ENCODE measurements at regions not wholly inside any gene's neighbourhood (a gene's known extent, or its start where the extent isn't known, plus 50 kb on each side); places are given as distances from the start of the nearest gene placed in this dataset.
A peak's percentile ranks its signal among the peaks of the same experiment; 100 is the strongest.

DNA sequence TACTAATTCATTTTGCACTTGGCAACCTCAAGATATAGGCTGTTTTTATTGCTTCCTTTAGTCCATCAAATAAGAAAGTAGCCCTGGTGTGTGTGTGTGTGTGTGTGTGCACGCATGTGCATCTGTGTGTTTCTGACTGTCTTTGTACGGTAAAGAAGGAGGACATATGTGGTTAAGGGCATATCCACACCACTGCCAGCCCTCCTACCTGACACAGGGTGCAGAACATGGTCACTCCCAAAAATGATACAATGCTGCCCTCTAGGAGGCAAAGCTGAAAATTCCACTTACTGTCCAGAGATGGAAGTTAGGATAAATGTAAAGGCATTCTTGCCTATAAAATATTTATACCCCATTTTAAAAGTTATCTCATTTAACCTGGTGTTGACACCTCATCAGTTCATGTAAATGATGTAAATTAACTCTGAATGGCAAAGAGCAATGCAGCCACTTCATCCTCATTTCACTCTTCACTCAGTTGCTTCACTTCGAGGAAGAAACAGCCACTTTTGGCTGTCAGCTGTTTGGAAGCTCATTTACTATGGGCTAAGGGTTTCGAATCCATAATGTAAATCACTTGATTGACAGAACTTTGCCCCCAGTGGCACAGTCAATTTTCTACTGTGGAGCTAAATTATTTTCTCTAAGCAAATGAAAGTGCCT lies 83.1 kb upstream of the MTNR1B start:
- Histone ChIP-seq H3K9me3 (no peaks in the 10 kb centered on the region), H3K27ac (ENCODE audit: low read depth in 2 of 2, low read length in 1 of 2) (no peak overlapping the region), H3K27me3 (ENCODE audit: insufficient read depth) (no peaks in the 10 kb centered on the region), H3F3A (replicated peaks; ENCODE audit: insufficient read depth) (peaks cover 5% of the 10 kb centered on the region), H2AFZ (ENCODE audit: low read depth) (no peak overlapping the region), H3K36me3 (replicated peaks in 1 of 2; ENCODE audit: control insufficient read depth in 1 of 2, insufficient read depth in 2 of 2, low read length in 1 of 2) (no peaks in the 10 kb centered on the region), H3K4me1 (ENCODE audit: control insufficient read depth in 1 of 2, insufficient read depth in 2 of 2, low read depth in 1 of 2, low read length in 1 of 2) (peaks cover 0 to 7% of the 10 kb centered on the region in 2 experiments; a peak in 2 of 4 replicates), H3K9me2 (no peaks in the 10 kb centered on the region), H4K20me1 (ENCODE audit: insufficient read depth) (no peaks in the 10 kb centered on the region), H3K4me2 (no peak overlapping the region), H3K4me3 (ENCODE audit: low read depth in 2 of 2, low read length in 1 of 2) (no peak overlapping the region; a peak in 1 of 4 replicates), H3K9ac (no peak overlapping the region), H3K79me2 (ENCODE audit: insufficient read depth) (no peaks in the 10 kb centered on the region)
- peak; percentile 86 for DNase-seq
- CTCF ChIA-PET, result interaction anchor here (0.6 to 3.0 kb wide), 57 partner anchors 9 to 1639 kb away, joined by 3 to 14 read pairs (median 4); no protein-coding TSS in a partner anchor
- TF ChIP-seq POLR2AphosphoS5 (IDR thresholded peaks at IDR 0.05; ENCODE audit: low read depth, low read length) (no peak), GABPA (IDR thresholded peaks at IDR 0.05; ENCODE audit: low read depth) (no peak), TAF1 (IDR thresholded peaks at IDR 0.05; ENCODE audit: borderline replicate concordance, low read depth, low read length) (no peak), TEAD4 (IDR thresholded peaks at IDR 0.05; ENCODE audit: borderline replicate concordance, insufficient read depth) (no peak), EZH2phosphoT487 (IDR thresholded peaks at IDR 0.05; ENCODE audit: borderline replicate concordance, low read depth) (no peak), ELF1 (IDR thresholded peaks at IDR 0.05) (no peak), EP300 (IDR thresholded peaks at IDR 0.05; ENCODE audit: borderline replicate concordance in 1 of 2, low read depth in 1 of 2, low read length in 1 of 2) (no peak), TCF12 (IDR thresholded peaks at IDR 0.05) (no peak), NRF1 (IDR thresholded peaks at IDR 0.05; ENCODE audit: low read depth, low read length) (no peak), RCOR1 (IDR thresholded peaks at IDR 0.05; ENCODE audit: low read length) (no peak), RAD21 (IDR thresholded peaks at IDR 0.05; ENCODE audit: low read length) (peak; percentile 96), JUND (IDR thresholded peaks at IDR 0.05) (no peak), FOSL2 (IDR thresholded peaks at IDR 0.05; ENCODE audit: borderline replicate concordance, low read depth) (no peak), SMC3 (IDR thresholded peaks at IDR 0.05; ENCODE audit: low read depth, low read length) (peak; percentile 93), MEF2A (IDR thresholded peaks at IDR 0.05; ENCODE audit: borderline replicate concordance, low read depth) (no peak), YY1 (IDR thresholded peaks at IDR 0.05; ENCODE audit: low read depth) (no peak), RXRA (IDR thresholded peaks at IDR 0.05; ENCODE audit: borderline replicate concordance, low read depth) (no peak), GATA2 (CRISPR knock-in tag; IDR thresholded peaks at IDR 0.05) (peak; percentile 62)
- TF ChIP-seq, protein P1, sequence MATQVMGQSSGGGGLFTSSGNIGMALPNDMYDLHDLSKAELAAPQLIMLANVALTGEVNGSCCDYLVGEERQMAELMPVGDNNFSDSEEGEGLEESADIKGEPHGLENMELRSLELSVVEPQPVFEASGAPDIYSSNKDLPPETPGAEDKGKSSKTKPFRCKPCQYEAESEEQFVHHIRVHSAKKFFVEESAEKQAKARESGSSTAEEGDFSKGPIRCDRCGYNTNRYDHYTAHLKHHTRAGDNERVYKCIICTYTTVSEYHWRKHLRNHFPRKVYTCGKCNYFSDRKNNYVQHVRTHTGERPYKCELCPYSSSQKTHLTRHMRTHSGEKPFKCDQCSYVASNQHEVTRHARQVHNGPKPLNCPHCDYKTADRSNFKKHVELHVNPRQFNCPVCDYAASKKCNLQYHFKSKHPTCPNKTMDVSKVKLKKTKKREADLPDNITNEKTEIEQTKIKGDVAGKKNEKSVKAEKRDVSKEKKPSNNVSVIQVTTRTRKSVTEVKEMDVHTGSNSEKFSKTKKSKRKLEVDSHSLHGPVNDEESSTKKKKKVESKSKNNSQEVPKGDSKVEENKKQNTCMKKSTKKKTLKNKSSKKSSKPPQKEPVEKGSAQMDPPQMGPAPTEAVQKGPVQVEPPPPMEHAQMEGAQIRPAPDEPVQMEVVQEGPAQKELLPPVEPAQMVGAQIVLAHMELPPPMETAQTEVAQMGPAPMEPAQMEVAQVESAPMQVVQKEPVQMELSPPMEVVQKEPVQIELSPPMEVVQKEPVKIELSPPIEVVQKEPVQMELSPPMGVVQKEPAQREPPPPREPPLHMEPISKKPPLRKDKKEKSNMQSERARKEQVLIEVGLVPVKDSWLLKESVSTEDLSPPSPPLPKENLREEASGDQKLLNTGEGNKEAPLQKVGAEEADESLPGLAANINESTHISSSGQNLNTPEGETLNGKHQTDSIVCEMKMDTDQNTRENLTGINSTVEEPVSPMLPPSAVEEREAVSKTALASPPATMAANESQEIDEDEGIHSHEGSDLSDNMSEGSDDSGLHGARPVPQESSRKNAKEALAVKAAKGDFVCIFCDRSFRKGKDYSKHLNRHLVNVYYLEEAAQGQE (IDR thresholded peaks at IDR 0.05; ENCODE audit: low read depth, low read length), result no peak
- TF ChIP-seq, protein P2, sequence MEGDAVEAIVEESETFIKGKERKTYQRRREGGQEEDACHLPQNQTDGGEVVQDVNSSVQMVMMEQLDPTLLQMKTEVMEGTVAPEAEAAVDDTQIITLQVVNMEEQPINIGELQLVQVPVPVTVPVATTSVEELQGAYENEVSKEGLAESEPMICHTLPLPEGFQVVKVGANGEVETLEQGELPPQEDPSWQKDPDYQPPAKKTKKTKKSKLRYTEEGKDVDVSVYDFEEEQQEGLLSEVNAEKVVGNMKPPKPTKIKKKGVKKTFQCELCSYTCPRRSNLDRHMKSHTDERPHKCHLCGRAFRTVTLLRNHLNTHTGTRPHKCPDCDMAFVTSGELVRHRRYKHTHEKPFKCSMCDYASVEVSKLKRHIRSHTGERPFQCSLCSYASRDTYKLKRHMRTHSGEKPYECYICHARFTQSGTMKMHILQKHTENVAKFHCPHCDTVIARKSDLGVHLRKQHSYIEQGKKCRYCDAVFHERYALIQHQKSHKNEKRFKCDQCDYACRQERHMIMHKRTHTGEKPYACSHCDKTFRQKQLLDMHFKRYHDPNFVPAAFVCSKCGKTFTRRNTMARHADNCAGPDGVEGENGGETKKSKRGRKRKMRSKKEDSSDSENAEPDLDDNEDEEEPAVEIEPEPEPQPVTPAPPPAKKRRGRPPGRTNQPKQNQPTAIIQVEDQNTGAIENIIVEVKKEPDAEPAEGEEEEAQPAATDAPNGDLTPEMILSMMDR (IDR thresholded peaks at IDR 0.05), result peak; percentile 91
- TF ChIP-seq, protein P3, sequence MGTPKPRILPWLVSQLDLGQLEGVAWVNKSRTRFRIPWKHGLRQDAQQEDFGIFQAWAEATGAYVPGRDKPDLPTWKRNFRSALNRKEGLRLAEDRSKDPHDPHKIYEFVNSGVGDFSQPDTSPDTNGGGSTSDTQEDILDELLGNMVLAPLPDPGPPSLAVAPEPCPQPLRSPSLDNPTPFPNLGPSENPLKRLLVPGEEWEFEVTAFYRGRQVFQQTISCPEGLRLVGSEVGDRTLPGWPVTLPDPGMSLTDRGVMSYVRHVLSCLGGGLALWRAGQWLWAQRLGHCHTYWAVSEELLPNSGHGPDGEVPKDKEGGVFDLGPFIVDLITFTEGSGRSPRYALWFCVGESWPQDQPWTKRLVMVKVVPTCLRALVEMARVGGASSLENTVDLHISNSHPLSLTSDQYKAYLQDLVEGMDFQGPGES (IDR thresholded peaks at IDR 0.05; ENCODE audit: low read depth, low read length), result no peak
- TF ChIP-seq, protein P4, sequence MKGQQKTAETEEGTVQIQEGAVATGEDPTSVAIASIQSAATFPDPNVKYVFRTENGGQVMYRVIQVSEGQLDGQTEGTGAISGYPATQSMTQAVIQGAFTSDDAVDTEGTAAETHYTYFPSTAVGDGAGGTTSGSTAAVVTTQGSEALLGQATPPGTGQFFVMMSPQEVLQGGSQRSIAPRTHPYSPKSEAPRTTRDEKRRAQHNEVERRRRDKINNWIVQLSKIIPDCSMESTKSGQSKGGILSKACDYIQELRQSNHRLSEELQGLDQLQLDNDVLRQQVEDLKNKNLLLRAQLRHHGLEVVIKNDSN (IDR thresholded peaks at IDR 0.05; ENCODE audit: borderline replicate concordance, low read depth), result no peak
- TF ChIP-seq, protein P5, sequence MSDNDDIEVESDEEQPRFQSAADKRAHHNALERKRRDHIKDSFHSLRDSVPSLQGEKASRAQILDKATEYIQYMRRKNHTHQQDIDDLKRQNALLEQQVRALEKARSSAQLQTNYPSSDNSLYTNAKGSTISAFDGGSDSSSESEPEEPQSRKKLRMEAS (IDR thresholded peaks at IDR 0.05; ENCODE audit: low read depth), result no peak
- POLR2A ChIA-PET, result no interaction called here
- 4% methylated on average over 3 of the region's 4 CpGs for WGBS (ENCODE audit: low lambda C conversion rate)

Measured in SK-N-SH (cell line).